GM21526 (cell line): ENCODE measurements at regions not wholly inside any gene's neighbourhood (a gene's known extent, or its start where the extent isn't known, plus 50 kb on each side); places are given as distances from the start of the nearest gene placed in this dataset.
A peak's percentile ranks its signal among the peaks of the same experiment; 100 is the strongest.
"Not testable (repeated sequence)": the region's sequence is repeated elsewhere in the genome, so short reads cannot be mapped to it uniquely, and the experiment has no call there.

Experiments
- ATAC-seq: cut with Tn5 transposase; IDR thresholded peaks from one replicate; pipeline ENCODE4 v1.9.1; 2021; ENCODE audit warnings: moderate library complexity; ENCODE audit not compliant: unreplicated experiment, low FRiP score

DNA sequence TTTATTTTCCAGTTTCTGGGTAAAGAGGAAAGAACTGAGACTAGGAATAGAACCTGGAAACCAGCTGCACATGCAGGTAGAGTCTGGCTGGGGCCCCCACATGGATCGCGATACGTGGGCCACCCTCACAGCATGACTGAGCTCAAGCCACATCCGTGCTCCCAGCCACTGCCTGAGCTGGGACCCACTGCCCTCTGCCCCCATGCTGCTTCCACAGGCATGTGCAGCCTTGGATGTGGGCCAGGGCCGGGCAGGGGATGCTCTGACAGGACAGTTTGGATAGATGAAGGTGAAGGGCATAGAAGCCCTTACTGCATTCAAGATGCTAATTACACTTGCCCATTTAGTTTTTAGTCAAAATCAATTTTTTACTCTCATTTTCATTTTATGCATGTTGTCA is 321.2 kb downstream of the DCDC2C start:
- ATAC-seq = no peak

DNA sequence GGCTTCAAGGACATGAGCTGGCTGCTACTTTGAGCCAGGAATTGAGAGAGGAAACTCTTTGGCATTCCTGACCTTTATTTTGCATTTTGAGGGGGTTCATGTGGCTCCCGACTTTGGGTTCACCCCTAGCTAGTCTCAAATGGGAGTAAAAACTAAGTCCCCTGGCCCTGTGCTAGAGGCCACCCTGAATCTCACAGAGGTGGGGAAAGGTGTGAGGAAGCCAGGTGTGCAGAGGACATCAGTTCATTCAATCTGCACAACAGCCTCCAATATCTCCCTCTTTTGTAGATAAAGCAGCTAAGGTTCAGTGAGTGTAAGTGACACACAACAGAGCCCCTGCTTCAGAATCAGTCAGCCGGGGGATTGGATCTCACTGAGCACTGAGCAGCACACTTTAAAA is 325.7 kb downstream of the DCDC2C start:
- no peak for ATAC-seq

DNA sequence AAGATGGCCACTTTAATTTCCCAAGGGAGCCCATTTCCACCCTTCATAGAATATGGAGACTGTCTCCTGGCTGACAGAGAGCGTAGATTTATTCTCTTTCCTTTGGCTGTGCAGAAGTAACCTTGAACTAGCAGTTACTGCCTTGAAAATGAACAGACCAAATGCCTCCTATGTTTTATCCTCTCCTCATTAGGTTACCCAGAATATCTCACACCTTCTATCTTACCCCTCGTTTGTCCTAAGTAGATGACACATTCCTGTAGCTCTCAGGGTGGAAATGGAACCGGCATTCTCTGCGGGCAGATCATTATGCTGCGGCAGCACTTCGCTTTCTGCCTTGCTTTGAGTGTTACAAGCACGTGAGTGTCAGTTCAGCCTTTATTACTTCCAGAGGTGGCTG is 336.5 kb downstream of the DCDC2C start:
- ATAC-seq = no peak

DNA sequence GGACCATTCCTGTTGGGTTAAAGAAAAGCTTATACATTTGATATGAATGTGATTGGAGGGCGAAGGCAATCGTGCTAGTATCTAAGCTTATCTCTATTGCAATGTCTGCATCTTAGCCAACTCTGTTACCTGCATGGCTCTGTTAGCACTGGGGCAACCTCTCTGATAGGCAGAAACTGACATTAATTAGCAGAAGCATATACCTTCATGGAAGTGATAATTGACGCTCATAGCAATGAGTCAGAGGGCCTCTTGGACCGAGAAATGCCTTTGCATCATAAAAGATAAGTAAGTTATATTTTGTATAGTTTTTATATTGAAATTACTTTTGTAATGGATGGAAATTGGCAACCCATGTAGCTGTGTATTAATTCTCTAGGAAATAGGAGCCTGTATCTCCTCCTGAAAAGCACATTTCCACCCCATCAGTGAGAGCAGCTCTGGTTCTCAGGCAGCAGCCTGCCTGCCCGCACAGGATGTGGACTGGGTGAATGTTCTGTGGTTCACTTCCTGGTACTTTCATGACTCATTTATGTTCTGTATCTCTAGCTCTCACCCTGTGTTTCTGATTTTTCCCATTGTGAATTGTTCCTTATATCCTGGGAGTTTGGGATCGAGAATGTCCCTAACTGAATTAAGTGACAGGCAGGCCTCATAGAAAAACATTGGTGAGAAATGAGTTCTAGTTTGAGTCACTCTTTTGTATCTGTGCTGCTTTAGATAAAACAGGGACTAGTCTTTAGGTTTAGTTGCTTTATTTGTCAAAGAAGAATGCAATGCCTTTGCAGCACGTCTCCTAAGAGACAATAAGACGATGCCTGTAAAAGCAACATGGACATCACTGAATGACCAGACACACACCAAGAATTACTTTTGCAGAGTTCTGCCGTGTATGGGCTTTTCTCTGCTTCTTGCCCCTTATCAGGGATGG is 344.9 kb downstream of the DCDC2C start:
- ATAC-seq = peak; percentile 77

DNA sequence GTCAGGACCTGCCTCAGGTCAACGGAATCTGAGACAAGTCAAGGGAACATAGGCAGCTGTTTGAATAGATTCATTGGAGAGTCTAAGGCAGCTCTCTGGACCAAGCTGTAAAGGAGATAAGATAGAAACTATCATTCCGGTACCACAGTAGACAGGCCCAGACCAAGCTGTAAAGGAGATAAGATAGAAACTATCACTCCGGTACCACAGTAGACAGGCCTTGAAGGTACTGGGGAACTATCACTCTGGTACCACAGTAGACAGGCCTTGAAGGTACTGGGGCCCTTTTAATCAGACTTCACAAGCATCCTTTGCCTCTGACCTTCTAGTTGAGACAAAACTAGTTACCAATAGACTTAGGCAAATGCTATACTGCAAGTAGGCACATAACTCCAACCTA is 346.1 kb downstream of the DCDC2C start:
- ATAC-seq = no peak

DNA sequence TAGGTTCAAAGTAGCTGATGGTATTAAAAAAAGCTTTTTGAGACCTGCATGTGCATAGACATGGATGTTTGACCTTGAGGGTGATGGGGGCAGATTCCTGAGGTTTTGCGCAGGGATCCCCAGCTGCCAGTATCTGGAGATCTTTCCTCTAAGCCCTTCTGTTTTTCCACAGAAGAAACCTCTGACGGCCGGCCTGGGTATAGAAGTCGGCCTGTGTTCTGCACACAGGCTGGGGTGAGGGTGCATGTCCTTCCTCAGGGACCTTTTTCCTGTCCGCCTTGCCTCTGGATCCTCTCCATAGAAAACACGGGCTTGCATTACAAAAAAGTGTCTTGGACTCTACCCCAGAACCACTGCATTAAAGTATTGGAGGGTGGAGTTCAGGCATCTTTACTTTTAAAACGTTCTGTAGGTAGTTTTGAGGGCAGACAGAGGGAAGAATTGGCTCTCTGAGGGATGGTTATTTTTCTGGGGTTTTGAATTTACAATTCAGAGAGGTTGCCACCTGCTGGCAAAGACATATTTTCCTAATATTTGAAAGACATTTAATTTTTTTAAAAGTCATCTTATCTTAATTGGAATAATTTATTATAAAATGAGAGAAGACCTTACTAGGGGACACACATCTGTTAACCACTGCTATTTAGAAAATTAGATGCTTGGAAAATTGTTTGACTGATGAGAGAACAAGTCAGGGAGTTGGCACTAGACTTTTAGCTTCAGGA is 350.6 kb downstream of the DCDC2C start:
- no peak for ATAC-seq

DNA sequence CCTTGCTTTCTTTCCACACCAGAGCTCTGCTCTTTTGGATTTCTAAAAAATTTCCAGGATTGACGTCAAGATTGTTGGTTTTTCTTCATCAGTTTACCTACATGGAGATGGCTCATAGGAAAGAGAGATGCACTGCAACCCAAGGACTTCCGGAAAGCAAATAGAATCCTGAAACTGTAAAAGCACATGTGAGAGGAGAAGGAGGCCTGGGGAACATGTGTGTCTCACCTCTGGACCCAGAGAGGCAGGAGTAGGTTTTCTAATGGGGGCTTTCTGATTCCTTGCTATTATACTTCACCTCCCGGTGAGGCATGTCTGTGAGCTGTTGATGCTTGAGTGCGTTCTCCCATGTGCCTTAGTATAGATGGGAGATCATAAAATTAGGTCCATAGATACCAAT is 362.8 kb downstream of the DCDC2C start:
- no peak for ATAC-seq

DNA sequence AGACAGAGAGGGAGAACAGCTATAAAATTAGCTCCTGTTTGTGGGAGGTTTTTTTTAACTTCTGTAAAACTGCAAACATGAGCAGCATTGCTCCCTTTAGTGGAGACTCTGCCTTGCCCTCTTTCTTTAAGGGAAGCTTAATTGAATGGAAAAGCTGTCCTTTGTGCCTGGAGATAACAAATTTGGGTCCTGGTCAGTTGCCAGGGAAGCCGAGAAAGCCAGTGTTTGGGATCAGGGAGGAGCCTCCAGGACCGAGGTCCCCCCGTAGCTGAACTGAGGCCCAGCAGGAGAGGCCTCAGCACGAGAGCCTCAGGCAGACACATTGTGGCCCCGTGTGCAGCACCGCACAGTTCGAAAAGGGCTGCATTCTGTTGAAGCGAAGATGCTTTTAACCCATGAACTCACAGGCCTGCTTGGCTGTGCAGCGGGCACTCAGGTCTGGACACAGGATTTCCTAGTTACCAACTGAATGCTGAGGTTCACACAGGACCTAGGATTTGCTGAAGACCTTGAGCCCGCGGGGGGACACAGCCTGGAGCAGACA is 369.7 kb downstream of the DCDC2C start:
- ATAC-seq = no peak

DNA sequence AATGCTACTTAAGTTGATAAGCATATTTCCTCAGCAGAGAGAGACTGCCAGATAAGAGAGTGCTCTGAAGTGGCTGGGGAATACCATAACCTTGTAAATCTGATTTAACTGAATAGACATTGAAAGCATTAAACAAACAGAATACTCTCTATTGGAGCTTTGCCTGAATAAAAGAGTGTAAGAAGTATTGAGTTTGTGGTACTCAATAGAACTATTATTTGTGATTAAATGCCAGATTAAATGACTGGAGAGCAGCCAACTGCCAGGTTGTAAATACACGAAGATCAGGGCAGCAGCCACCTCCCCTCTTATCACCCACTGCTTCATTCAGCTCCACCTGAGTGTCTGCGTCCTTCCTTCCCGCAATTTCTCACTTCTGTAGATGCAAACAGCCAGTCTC is 373.6 kb downstream of the DCDC2C start:
- ATAC-seq = no peak

DNA sequence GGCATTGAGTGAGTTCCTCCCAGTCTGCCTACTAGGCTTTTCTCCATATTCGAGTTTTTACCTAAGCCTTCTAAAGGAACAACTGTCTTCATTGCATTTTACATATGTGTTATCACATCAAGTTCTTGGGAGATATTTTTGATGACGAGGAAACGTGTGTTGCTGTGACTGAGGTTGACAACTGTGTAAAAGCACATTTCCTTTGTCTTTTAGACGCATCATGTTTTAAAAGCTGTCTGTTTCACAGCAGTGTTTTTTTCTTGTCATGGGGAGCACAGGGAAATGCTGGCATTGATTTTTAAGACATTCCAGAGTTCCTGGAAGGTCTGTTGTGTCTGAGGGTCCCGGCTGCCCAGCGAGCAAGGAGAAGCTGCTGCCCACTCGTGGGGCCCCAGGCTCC is 381.8 kb downstream of the DCDC2C start:
- no peak for ATAC-seq

DNA sequence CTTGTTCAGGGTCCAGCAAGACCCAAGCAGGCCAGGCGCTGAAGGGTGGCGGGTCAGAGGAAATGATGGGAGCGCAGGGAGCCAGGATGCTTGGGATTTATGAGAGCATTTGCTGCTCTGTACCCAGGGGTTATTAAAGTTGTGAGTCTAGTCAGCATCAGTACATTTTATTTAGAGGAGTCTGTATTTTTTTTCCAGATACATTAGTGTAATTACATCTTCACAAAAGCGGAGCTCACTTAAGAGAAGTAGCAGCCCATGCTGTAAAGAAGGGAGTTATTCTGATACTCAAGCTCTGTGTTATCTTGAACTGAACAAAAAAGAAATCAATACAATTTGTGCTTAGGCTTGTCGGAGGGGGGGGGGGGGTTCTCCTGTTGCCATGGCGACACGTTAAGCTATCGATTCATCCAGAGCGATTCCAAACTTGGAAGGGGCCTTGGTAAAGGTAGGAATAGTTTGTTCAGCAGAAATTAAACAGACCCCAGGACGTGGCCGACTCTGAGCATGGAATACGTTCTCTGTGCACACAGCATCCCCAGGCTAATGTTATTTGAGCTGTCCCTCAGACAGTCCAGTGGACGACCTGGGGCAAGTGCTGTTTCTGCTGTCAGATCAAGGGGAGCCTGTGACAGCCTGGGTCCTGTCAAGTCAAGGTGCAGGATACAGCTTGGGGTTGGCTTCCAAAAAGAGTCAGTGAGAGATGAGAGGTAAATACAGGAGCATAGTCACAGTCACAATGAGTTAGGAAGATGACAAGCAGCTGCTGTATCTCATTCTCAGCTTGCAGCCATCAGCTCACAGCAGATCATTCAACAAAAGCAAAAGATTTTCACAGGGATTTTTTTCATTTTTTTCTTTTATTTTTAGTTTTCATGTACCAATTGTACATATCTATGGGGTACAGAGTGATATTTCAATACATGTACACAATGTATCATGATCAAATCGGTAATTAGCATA is 387.6 kb downstream of the DCDC2C start:
- ATAC-seq = no peak

DNA sequence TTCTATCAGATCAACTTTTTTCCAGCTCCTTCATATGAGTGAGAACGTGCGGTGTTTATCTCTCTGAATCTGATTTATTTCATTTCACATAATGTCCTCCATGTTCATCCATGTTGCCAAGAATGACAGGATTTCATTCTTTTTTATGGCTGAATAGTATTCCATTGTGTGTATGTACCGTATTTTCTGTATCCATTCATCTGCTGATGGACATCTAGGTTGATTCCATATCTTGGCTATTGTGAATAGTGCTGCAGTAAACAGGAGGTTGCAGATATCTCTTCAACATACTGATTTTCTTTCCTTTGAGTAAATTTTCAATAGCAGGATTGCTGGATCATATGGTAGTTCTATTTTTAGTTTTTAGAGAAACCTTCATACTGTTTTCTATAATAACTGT is 388.5 kb downstream of the DCDC2C start:
- no peak for ATAC-seq

DNA sequence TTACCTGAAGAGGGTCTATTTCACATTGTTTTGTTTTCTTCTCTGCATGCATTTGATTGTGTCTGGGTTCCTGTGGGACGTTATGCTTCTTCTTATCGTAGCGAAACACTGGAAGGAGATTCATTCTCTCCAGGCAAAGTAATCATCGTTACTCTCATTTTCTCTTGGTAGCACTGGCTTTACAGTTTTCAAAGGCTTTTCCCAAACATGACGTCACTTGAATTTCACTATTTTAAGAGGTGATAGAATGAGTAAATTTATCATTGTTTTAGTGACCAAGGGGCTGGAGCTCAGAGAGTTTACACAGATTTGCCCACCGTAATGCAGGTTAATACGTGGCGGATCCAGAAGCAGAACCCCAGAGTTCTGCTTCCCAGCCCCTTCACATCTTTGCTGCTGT is 391.4 kb downstream of the DCDC2C start:
- no peak for ATAC-seq

DNA sequence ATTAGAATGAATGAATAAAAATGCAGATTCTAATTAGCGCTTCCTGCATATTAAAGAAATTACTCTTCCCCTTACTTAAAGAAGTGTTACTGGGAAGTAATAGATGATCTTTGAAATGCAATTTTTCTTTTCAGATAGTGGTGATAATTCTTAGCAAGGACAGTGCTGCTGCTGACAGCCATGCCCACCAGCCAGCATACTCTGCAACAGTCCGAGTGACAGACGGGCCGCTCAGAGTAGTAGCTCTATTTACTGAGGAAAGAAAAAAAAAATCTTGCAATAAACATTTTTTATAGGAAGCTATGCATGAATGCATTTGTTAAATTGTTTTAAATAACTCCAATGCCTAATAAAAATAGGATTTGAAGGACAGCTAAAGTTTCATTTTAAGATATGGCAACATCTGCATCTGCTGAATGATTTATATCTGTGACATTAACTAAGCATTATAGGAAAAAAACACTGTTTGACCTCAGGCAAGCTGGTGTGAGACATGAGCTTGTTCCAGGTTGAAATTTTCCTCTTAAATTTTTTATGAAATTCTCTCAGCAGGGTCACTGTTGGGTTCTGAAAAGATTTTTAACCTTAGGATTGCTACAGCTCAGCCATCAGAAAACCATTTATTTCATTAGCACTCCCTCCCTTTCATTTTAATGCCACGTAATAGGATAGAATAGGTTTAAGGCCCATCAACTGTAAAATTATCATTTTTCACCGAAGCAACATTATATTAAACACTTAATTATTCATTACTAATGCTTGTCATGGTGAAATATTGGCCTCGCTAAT is 393.8 kb downstream of the DCDC2C start:
- no peak for ATAC-seq

DNA sequence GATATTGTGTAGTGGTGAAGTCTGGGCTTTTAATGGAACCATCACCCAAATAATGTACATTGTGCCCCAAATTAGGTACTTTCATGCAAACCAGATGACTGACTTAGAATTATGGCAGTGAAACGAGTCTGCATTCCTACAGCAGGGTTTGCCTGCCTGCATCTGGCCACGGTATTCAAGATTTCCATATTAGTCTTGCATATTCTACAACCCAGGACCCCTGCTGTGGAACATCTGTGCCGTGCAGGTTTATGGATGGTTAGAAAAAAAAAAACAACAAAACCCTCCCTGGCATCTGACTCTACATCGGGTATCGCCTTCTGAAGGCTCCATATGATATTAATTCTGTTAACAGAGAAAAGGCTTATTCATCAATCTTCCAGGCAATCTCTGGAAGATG is 394.8 kb downstream of the DCDC2C start:
- no peak for ATAC-seq

DNA sequence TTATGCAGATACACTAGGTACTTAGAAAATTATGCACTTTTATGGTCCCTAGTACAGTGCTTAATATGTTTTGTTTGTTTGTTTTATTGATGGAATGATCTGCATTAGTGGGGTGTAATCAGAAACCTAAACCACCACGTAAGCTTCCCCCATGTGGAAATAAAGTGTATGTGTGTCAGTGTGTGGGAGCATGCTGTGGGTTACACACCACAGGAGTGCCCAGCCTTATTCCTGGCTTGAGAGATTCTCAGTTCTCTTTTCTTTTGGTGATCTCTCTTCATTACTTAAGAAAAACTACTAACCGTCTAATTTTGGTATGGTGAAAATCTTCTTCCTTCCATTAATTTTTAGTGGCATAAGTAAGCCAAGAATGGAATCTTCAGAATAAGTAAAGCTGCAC is 398.6 kb downstream of the DCDC2C start:
- no peak for ATAC-seq

DNA sequence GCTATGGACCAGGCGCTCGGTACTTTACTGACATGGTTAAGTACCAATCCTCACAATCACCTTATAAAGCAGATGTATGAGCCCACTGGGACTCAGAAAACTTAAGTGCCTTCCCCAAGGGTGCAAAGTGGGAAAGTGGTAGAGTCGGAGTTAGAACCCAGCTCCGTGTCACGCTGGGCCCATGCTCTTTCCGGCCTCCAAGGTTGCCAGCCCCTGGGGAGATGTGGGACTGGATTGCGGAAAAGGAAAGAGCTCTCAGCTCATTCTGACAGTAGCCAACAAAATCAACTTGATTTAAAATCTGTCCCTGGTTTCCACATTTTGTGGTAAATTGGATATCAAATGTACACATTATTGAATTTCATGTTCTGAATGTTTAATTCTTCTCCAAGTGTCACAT is 403.8 kb downstream of the DCDC2C start:
- ATAC-seq = no peak

DNA sequence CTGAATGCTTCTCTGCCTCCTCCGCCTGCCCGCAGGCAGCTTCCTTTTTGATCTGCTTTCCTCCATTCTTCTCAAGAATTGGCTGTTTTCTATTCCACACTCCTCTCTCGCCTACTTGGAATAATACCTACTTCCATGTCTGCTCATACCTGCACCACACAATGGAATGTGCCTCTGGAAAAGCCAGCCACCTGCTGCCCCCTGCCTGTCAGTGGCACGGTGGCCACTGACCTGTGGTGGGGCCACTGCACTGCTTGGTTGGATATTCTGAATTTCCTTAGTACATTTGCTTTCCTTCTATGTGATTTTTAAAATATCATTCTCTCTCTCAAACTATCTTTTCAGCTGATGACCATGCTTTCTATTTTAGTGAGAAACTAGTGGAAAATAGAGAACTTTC is 406.9 kb downstream of the DCDC2C start:
- ATAC-seq = no peak

DNA sequence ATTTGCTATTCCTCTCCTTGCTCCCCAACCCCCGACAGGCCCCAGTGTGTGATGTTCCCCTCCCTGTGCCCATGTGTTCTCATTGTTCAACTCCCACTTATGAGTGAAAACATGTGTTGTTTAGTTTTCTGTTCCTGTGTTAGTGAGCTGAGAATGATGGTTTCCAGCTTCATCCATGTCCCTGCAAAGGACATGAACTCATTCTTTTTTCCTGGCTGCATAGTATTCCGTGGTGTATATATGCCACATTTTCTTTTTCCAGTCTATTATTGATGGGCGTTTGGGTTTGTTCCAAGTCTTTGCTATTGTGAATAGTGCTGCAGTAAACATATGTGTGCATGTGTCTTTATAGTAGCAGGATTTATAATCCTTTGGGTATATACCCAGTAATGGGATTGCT is 412.1 kb downstream of the DCDC2C start:
- not testable (repeated sequence) for ATAC-seq

DNA sequence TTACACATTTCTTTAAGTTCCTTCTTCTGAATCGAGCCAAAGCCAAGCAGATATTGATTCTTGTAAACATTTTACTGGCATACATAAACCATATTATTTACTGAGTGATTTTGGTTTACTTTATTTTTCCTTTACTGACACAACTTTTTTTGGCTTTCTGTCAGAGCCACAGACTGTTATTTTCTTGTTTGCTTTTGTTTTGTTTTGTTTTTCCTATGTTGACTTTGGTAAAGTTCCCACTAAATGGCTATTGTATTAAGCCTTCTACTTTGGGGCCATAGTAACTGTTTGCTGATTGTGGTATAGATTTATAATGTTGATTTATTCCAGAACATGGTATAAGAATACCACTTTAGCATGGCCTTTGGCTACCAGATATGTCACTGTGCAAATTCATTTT is 419.4 kb downstream of the DCDC2C start:
- ATAC-seq = no peak
